ENCODE measurements at regions not wholly inside any gene's neighbourhood (a gene's known extent, or its start where the extent isn't known, plus 50 kb on each side); places are given as distances from the start of the nearest gene placed in this dataset.

- TF ChIP-seq CEBPB (IDR thresholded peaks at IDR 0.05; ENCODE audit: low read depth, low read length) (no peak), CTCF (conservative IDR thresholded peaks at IDR 0.05; ENCODE audit: low read depth, low read length) (no peak), RAD21 (IDR thresholded peaks at IDR 0.05; ENCODE audit: low read length) (no peak)
Observed at GRCh38 chr13:47862841-47863240, 138.2 kb downstream of the SUCLA2 start.
